ENCODE measurements at regions not wholly inside any gene's neighbourhood (a gene's known extent, or its start where the extent isn't known, plus 50 kb on each side); places are given as distances from the start of the nearest gene placed in this dataset.

DNA sequence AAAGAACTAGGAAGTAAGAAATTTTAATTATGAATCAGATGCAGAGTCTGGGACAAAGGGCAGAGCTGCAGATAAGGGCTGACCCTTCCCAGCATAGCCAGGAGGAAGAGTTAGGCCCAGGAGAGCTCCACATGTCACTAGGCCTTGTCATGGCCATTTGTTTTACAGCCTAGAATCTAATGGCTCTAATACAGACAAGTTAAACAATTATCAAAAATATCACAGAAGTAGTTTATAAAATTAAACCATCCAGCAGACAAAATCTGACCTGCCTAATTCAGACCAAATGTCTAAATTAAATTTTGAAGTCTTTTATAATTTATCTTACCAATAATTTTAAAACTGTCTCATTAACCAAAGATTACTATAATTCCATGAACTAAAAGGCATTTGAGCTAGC, 1369.5 kb downstream of the CDH11 start:
- no peak for DNase-seq

DNA sequence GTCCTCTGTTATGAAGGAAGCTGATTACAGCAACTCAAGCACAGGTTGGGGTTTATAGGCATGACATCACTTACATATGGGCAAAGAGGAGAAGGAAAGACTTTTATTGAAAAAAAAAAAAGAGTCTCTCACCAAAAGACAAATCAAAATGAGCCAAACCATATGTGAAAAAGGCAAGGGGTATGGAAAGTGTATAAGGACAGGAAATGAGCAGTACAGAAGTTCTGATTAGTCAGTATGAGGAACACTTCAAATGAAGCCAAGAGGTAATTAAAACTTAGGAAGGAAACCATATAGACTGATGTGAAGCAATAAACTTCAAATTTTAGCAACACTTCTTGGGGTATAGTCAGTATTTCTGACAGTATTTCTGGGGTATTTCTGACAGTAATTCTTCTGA, 1372.6 kb downstream of the CDH11 start:
- no peak for DNase-seq

DNA sequence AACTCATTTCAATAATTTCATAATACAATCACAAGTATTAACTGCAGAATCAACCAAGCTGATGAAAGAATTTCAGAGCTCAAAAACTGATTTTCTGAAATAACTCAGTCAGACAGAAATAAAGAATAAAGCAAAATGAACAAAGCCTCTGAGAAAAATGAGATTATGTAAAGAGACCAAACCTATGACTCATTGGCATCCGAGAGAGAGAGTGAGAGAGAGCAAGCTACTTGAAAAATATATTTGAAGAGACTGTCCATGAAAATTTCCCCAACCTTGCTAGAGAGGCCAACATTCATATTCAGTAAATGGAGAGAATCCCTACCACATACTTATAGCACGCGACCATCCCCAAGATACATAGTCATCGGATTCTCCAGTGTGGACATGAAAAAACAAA, 1376.4 kb downstream of the CDH11 start:
- DNase-seq: no peak

DNA sequence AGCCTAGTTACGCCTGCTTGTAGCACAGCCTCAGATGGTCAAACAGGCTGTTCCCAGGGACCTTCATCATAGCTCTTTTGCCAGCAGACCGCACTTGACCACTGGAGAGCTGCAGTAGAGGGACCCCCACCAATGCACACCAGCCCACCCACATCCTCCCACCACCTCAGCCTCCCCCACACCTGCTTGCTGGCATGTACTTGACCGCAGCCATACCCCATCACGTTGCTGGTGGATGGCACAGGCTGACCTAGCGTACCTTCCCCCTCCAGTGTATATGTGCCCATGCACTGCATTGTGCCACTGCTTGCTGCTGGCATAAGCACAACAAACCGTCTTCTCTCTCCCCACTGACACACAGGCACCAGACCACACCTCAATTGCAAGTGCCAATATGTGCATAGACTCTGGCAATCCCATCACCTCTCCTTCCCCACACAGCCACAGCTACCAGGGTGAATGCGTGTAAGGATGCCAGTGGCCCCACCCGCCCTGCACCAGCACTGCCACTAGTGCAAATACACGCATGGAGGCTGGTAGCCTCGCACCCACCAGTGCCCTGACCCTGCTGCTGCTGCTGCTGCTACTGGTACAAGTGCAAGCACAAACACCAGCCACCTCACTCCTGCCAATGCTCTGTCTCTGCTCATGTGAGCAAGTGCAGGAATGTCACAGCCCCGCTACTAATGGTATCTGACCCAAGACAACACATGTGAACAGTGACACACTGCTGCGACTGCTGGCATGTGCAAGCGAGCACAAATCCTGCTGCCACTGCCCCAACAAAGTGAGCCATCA, 1377.6 kb downstream of the CDH11 start:
- no peak for DNase-seq

DNA sequence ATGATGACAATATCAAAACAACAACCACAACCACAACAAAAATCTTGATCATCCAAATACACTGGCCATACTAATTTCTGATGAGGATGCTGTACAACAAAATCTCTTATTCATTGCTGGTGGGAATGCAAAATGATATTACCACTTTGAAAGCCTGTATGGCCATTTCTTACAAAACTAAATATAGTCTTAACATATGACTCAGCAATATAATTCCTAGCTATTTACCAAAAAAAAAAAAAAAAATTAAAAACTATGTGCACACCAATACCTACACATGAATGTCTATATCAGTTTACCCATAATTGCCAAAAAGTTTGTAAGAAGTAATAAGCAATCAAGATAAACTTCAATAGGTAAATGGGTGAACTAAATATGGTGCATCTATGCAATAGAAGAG, 1379.7 kb downstream of the CDH11 start:
- no peak for DNase-seq

DNA sequence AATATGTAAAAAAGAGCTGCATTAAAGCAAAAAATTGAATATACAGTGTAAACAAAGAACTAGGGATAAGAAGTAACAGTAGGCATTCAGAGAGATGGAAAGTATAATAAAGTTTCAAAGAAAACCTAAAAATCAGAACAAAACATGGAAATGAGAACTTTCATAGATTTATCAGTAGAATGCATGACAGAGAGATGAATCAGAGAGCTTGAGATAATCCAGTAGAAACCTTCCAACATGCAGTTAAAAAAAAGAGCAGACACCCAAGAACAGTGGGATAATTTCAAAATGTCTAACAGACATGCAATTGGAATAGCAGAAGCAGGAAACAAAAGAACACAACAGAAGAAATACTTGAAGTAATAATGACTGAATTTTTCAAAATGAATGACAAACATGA, 1384.2 kb downstream of the CDH11 start:
- no peak for DNase-seq

DNA sequence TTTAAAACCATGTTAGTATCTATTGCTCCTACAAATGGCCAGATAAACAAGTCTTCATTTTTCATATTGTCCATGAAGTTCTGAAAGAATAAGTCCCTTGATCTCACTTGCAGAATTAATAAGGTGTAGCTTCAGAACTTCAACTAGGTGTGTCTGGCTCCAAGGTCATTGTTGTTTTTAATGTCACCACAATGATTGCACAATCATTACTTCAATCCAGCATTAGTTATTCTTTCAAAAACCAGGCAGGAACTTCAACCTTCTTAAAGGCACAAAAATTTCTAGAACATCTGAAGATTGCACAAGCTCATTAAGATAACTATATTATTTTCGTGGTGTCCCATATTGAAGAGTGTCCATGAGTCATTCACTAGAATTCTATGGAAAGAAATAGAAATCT, 1386.4 kb downstream of the CDH11 start:
- no peak for DNase-seq

DNA sequence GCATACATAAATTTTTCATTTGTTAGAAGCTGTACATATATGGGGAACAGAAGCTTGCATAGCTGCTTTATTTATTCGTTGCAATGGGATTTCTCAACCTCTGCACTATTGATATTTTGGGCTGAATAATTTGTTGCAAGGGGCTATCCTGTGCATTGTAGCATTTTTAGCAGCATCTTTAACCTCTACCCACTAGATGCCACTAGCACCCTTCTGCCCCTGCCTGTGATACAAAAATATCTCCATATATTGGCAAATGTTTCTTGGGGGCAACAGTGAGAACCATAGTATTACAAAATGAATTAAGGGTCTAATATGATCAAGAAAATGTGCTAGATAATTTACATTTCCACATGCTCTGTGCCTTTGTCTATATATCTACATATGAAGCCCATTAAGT, 1401.0 kb downstream of the CDH11 start:
- no peak for DNase-seq

DNA sequence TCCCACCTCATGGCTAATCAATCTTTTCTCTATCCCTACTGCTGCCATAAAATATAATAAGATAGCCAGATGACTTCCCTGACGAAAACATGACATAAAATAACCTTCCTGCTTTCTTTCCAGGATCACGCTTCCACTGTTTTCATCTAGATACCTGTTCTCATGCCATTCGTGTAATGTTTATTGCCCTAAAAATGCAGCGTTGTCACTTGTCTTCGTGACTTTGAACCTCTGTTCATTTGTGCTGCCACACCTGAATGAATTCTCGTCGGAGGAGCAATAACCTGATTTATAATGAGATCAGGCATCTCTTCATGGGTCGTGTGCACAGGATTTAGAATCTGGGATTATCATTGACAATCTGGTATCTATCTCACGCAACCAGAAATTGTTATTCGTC, 1401.9 kb downstream of the CDH11 start:
- DNase-seq: no peak

DNA sequence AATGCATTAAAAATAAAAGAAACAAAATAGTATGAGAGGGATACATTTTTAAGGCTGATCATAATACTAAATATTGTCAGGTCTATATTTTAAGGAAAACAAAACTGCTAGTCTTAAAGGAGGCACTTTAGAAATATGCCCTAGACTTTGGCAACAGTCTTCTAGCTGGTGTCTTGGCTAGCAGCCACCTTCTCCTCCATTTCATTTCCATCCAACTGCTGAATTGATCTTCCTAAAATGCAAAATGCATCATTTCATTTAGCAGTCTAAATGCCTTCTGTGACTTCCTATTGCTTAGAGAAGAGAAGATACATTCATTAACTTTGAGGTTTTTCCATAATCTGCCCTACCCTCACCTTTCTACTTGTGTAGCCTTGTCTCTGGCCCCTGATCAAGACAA, 1404.1 kb downstream of the CDH11 start:
- no peak for DNase-seq

DNA sequence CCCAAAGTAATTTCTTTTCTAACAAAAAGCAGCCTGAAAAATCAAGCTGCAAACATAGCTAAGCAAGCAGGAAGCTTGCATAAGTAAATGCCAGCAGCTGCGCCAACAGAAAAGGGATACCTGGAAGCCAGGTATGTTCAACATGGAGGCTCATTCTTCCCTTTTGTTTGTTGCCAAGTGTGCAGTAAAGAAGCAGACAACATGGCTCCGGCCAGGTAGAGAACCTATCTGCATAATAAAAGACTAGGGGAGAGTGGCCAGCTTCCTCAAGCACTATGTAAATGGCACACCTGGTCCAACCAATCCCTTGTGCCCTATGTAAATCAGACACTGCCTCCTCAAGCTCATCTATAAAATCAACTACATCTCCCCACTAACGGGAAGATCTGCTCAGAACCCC, 1407.0 kb downstream of the CDH11 start:
- DNase-seq: no peak

DNA sequence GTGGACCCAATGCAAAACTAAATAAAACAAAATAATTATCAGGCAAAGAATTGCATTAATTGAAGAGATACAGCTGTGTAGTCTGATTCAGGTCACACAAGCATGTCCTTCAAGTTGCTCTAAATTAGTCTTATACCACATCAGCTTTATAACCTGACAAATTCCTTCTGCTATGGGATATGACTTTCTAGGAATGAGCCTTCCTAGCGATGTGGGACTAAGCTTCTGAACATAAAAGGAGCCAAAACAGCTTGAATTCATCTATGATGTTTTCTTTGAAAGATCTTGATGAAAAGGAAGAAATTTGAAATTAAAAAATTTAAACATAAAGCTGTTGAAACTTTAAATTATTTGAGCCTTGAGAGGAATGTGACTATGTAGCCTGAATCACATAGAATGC, 1409.1 kb downstream of the CDH11 start:
- no peak for DNase-seq

DNA sequence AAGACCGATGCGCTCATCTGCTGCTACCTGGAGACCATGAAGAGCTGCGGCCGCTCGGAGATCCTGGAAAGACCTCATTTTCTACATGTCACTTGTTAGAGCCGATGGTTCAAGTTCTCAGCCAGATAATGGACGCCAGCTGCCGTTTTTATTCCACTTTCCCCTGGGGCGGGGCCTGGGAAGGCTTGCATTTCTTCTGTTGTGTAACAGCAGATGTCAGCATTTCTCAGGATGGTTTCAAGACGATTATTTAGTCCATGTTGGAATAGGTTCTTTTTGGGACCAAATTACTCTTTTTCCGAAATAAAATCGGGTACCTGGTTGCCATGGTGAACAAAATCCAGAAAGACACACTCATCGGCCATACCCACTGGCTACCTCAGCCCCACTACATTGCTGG, 1418.3 kb downstream of the CDH11 start:
- DNase-seq: no peak

DNA sequence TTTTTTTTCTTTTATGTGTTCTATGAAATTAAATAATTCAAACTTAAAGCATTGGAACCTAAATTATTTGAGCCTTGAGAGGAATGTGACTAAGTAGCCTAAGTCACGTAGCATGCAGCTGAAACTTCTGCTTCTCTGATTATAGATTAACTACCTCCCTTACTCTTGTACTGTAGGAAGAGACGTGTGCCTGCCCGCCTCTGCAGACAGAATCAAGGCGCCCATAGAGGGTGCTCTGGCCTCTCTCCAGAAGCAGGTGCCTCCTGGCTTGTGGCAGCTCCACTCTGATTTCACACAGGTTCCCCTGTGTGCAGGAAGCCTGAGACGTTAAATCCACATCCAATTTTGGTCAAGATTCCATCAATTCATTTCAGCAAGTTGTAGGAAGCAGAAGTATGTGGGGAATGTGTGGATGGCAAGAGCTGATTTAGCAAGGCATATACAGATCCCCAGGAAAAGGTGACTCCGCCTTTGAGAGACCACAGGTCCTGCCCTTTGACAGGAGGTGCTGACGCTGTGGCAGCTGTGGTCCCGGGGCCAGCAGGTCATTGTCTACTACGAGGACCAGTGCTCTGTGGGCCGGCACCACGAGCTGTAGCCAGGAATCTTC, 1418.8 kb downstream of the CDH11 start:
- no peak for DNase-seq

DNA sequence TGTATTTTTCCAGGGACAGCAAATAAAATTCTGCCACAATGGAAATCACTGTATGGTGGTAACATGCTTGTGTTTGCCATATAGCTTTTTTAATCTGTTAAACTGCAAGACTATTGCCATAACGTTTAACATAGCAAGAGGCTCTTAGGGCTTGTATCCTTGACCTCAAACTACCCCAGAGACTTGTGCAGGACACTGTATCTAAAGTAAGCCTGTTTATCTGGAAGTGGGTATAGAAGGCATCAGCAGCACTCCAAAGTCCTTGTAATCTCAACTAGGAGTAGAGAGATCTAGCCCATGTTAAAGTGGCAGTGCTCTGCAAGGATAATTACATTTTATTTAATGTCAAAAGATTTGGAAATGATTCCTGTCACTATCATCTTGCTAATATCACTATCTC, 1424.1 kb downstream of the CDH11 start:
- DNase-seq: no peak

DNA sequence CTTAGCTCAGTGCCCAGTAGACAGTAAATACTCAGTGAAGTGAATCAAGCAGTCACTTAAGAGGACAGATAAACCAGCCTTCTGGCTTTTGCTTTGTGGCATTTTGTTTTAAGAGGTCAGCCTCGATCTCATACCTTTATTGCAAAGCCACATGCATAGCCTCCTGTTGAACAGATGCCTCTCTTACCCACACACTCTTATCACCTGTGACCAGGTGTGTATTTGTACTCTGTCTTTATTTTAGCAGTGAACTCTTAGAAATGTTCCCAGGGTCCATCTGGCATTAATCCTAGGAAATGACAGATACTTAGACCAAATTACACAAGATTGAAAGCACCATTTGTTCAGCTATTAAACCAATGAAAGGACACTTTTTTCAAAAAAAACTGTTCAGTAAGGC, 1426.5 kb downstream of the CDH11 start:
- DNase-seq: no peak

DNA sequence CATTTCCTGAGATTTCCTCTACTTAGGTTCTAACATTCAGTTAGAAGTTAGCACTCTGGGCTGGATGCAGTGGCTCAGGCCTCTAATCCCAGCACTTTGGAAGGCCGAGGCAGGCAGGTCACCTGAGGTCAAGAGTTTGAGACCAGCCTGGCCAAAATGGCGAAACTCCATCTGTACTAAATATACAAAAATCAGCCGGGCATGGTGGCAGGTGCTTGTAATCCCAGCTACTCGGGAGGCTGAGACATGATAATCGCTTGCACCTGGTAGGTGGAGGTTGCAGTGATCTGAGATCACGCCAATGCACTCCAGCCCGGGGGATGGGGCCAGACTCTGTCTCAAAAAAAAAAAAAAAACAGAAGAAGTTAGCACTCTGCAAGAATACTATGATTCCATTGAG, 1430.9 kb downstream of the CDH11 start:
- DNase-seq: no peak

DNA sequence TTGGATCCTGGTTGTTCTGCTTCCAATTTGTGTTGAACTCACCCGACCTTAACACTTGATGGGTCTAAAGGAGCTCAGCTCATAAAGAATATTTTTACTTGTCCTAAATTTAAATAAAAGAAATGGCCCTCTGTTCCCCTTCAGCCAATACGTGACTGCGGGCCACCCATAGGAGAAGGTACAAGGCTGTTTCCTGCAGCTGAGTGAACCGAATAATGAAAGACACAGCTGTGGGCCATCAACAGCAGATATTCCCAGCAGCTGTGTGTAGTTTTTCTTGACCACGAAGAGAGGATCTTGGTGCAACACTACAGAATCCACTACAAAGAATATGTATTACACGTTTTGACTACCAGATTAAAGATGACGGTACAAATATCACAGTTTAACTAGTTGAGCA, 1431.6 kb downstream of the CDH11 start:
- DNase-seq: no peak

DNA sequence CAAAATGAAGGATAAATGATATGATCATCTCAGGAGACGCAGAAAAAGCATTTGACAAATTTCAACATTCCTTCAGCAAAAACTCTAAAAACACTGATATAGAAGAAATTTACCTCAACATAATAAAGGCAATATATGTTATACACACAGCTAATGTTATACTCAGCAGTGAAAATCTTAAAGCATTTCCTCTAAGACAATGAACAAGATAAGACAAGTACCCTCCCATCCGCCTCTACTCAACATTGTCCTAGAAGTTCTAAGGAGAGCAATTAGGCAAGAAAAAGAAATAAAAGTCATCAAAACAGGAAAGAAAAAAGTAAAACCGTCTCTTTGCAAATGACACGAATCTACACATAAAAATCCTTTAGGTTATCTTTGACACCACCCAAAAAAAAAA, 1432.8 kb downstream of the CDH11 start:
- no peak for DNase-seq

DNA sequence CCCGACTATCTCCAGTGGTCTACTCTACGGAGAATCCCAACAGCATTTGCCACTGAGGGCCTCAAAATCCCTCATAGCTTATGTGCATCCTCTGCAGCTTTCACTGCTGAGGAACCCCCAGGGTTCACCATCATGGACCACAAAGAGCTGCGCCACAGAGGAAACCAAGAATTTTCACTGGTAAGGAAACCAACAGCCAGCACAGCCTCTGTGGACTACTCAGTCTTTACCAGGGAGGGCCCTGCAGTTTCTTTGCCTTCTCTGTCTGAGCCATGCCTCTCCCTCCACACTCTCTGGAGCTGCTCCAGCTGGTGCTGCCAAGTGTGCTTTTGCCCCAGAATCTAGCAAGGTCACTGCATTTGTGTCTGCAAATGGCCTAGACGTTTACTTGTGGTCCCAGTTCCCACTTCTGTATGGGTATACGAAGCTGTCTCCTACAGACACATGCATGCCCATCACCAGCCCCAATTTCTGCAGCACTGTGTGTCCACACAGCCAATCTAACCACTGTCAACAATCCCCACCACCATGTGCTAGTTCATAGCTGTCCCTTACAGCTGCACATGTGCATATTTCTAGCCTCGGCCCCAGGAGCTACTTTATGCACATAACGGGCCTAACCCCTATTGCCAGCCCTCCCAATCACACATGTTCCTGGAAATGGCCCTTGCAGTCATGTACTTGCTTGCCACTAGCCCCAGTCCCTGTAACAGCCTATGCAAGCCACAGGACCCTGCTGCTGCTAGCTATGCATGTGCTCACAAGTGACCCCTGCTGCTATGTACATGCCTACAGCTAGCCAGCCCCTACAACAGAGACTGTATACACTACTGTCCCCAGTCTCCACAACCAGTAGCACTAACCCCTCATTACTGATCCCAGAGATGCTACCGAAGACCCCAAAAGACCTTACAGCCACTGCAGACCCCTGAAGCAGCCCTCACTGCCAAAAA, 1437.4 kb downstream of the CDH11 start:
- DNase-seq: no peak

DNA sequence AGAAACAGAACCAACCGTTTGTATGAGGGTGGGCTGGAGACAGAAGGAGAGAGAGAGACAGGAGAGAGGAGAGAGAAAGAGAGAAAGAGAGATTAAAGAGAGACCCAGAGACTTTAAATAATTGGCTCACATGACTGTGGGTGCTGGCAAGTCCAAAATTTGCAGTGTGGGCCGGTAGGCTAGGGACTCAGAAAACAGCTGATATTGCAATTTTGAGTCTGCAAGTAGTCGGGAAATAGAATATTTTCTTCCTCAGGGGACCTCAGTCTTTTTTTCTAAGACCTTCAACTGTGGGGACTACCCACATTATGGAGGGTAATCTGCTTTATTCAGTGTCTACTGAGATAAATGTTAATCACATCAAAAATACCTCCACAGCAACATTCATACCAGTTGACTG, 1439.0 kb downstream of the CDH11 start:
- DNase-seq: no peak

DNA sequence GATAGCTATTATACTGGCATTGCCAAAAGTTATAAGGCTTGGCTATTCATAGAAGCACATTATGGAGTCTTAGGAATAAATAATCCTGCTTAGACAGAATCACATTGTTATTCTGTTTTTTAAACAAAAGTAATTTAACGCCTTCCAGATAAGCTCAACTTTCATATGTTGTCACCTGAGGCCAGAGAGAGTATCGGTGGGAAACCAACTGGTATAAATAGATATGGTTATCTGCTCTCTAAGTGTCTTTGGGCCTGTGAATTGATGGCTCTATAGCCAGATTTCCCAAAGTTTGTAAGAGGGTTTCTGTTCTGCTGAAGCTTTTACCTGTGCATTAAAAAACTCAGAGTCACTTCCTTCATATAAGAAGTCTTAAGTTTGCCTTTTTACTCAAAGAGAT, 1449.4 kb downstream of the CDH11 start:
- DNase-seq: no peak

DNA sequence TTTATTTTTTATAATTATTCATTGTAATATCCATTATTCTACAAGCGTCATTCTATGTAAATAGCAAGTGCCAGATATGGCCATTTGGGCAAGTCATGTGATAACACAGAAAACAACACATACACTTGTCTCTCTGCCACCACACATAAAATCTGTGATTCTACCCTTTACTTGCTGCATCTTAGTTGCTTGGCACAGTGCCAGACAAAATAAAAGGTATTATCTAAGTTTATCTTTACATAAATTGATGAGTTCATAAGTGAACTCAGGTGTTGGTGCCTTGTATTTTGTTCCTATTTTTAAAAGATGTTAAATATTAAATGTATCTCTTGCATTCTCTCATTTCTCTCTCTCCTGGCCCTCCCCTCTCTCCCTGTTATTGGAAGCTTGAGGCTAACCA, 1458.7 kb downstream of the CDH11 start:
- no peak for DNase-seq

DNA sequence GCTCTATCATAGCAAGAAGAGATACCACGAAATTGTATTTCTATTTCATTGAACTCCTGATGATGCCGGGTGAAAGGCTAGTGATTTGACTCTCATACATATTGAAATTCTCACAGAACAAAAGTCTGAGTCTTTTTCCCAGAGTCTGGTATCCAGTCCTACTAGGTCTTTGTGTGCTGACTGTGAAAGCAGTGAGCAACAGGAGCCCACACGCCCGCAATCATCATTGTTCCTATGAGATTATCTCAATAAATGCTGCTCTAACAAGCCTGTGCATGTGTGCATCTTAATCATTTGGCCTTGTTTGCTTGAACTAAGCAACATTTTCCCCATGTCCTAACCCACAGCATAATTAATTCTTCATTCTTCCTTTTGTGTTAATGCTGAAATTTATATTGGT, 1466.0 kb downstream of the CDH11 start:
- no peak for DNase-seq
